Pulmonary artery endothelial cell (primary cell): ENCODE measurements at regions not wholly inside any gene's neighbourhood (a gene's known extent, or its start where the extent isn't known, plus 50 kb on each side); places are given as distances from the start of the nearest gene placed in this dataset.
A peak's percentile ranks its signal among the peaks of the same experiment; 100 is the strongest.

Experiments used
- DNase-seq: peaks from one replicate; pipeline ENCODE4 v3.0.0-alpha.2; 2011; ENCODE audit warnings: low read depth, low spot score

- DNase-seq = no peak
Measured at GRCh38 chr12:75840994-75841355, 190.6 kb downstream of the PHLDA1 start.

- DNase-seq = no peak
Measured at GRCh38 chr12:75838309-75838708, 193.3 kb downstream of the PHLDA1 start.

GRCh38 chr12:75837700-75838099, 193.9 kb downstream of the PHLDA1 start:
- no peak for DNase-seq

- DNase-seq = no peak
Measured at GRCh38 chr12:75836533-75836932, 195.0 kb downstream of the PHLDA1 start.

DNA sequence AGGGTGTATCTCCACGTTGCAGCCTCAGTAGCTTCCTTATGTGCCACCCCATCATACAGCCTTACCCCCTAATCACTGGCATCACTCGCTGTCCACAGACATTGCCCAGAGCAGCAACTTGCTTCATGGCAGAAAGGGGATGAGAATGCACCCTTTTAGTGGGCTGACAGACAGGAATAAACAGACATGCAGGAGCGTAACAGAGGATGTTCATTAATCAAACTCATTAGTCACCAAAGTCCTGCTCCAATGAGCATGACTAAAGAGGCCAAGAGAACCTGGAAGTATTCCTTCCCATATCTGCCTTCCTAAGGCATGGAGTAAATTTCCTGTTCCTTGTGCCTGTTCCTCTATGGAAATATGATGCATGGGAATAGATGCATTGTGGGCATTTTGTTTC, 197.0 kb downstream of the PHLDA1 start:
- no peak for DNase-seq

DNA sequence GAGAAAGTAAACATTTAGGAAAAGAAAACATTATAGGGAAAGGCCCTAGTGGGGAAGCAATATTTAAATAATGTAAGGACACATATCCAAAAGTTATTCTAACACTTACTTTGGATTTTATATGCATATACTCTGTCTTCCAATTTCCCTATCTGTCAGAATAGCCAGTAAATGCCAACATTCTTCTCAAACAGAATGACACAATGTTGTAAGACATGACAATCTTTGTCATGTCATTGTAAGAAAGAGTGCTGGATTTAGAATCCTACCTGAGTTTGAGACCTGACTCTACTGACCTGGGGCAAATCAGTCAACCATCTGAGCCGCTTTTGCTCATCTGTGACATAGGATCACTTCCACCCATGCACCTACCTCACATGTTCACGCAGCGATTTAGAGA, 198.3 kb downstream of the PHLDA1 start:
- no peak for DNase-seq

GRCh38 chr12:75831402-75831801, 200.2 kb downstream of the PHLDA1 start:
- no peak for DNase-seq

DNA sequence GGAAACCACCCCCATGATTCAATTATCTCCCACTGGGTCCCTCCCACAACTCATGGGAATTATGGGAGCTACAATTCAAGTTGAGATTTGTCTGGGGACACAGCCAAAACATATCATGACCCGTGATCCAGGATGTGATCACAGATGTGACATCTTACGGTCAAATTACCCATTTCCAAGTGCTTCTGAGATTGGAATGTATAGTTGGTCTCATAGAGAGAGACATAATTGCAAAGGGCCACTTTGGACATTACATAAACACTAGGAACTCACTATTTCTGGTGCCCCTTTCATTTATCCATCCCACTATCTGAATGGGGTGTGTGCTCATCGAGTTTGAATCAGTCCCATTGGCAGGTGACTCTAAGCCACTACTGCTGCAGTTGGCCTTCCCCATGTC, 204.5 kb downstream of the PHLDA1 start:
- no peak for DNase-seq

DNA sequence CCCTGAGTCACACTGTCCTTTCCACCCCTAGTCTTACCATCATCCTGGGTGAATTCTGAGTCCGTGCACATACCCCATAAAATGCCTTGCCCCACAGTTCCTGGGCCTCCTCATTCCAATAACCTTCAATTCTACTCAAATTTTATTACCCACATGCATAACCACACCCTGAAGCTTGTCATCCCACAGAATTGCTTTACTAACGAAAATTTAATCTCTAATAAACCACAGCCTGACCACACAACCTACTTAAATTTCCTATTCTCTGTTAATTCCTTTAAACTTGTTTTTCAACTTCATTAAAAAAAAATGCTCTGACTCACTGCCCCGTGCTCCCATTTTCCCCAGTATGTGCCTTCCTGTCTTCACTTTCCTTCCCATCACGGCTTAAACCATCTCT, 205.9 kb downstream of the PHLDA1 start:
- DNase-seq = no peak

DNA sequence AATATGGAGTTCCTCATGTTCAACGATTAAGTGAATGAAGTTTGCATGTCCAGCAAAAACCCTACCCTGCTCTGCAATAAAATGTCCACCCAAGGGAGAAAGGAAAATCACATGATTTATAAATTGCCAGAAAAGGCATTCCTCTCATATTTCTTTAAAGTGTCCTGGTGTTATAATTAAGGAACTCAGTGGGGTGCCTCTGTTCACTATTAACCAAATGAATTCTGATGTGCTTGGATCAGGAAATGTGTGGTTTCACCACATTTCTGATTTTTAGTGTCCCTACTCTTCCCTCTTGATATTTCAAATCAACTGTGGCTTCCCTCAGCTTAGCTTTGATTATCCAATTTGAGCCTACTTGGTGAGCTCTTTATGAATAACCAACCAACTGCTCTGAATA, 208.1 kb downstream of the PHLDA1 start:
- DNase-seq = no peak

GRCh38 chr12:75822416-75822815, 209.2 kb downstream of the PHLDA1 start:
- DNase-seq = no peak

- no peak for DNase-seq
Measured at GRCh38 chr12:75820848-75821578, 210.6 kb downstream of the PHLDA1 start.

DNA sequence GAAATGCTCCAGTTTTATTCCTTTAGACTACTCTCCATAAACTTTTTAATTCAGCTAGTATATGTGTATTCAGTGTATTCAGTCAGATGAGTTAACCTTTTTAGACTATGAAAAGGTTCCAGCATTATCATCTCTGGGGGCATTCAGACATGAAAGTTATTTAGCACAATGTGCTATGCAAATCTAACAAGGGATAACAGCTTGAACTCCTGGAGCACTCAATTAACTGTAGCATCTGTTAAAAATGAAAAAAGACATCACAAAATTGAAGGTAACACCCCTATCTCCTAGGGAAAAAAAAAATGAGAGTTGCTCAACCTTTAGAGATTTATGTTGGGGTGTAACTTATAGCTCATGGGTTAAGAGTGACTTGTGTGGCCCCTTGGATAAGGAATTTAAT, 211.5 kb downstream of the PHLDA1 start:
- DNase-seq = no peak

GRCh38 chr12:75819512-75819911, 212.1 kb downstream of the PHLDA1 start:
- DNase-seq = no peak

DNA sequence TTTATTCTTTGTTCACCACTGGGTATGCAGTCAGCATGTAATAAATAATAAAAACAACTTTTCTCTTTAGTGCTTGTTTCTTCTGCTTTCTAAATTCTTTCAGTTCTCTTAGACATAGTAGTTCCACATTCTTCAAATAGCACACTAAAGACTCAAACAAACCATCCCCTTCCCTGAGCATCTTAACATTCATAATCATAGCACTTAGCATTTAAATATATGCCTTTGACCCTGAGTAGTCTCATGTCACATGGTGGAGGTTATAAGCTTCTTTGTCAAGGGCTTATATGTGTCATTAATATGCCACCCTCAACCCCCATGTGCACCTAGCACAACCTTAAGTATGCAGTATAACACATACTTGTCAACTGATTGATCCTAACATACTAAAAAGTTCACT, 212.7 kb downstream of the PHLDA1 start:
- no peak for DNase-seq

DNA sequence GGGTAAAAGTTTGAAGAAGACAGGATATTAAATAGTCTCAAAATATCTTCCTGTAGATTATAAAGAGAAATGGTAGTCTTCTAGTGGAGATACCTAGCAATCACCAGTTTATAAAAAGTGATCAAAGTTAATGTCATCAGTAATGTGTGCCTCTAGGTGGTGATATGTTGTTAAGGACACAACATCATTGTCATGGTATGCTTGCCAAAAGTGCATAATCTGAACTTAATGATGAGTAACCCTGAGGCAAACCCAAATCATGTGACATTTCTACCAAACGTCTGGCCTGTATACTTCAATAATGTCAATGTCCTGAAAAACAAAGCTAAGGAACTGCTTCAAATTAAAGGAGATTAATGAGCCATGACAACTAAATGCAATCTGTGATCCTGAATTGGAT, 214.7 kb downstream of the PHLDA1 start:
- DNase-seq = peak; percentile 29

GRCh38 chr12:75815756-75816155, 215.8 kb downstream of the PHLDA1 start:
- no peak for DNase-seq

GRCh38 chr12:75814851-75815754, 216.5 kb downstream of the PHLDA1 start:
- peak; percentile 94 for DNase-seq

DNA sequence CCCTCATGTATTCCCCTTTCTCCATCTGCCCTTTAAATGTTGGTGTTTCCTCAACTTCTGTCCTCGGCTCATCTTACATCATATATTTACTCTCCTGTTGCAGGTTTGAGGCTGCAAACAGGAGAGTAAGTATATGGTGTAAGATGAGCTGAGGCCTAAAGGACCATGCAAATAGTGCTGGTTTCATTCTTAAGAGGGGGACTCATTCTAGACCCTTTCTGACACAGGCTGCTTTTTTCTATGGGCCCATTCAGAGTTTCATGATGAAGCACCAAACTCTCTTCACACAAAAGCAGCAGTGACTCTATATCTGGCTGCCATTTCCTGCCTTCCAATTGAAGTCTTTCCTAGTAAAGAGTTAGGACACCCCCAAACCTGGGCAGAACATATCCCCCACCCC, 218.5 kb downstream of the PHLDA1 start:
- no peak for DNase-seq

DNA sequence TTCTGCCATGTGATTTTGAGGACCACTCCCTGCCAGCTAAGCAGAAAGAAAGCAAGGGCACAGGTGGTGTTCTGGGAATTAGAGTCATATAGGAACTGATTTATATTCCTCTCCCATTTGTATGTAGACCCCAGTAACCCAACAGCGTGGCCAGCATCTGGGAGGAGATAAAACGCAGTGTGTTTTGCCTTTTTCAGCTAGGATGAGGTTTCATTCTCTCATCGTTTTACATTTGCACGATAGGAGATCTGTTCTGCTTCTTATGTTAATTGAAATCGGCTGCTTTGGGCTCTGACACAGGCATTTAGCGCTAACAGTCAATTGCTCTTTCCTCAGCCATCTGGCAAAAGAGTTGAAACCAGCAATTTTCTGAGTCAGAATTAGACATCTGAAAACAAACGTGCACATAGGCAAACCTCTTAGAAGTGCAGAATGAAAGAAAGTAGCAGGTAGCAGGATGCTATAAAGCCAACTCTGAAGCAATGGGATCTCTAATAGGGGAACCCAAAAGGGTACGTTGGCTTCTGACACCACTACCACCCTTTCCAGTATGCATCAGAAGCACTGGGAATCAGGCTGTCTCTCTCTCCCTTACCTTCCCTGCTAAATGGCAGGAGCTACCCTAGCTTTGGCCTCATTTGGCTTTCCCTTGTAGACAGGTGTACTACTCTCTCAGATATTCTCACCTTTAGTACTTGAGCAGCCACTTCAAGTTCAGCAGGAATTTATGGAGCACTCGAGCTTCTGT, 219.1 kb downstream of the PHLDA1 start:
- no peak for DNase-seq

GRCh38 chr12:75809746-75810145, 221.8 kb downstream of the PHLDA1 start:
- no peak for DNase-seq

DNA sequence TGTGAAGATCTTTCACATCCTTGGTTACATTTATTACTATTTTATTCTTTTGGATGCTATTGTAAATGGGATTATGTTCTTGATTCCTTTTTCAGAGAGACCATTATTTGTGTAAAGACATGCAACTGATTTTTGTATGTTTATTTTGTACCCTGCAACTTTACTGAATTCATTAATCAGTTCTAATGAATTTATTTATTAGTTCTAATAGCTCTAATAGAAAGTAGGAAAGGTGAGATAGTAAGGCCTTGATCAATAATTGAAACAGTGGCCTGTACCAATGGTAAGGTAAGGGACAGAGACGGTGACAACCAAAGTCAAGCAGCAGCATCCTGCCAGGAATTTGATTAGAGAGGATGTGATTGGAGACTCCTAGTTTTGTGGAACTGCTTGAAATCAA, 224.1 kb downstream of the PHLDA1 start:
- no peak for DNase-seq
